ENCODE measurements at regions not wholly inside any gene's neighbourhood (a gene's known extent, or its start where the extent isn't known, plus 50 kb on each side); places are given as distances from the start of the nearest gene placed in this dataset.

DNA sequence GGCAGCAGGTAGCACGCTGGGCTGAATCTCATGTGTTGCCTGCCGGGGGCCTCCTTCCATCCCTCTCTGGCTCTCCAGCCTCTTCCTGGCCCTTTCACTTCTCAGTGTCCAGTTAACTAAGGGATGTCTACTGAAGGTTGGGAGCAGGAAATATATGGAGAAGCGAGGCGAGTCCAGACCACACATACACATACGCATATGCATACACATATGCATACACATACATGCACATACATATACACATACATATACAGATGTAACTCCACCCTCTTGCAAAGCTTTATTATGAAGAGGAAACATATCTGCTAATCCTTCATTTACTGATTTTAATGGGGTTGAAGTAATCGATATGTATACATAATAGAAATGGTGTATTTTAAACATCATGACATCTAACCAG is 636.1 kb upstream of the CCDC179 start:
- TF ChIP-seq, protein P1, sequence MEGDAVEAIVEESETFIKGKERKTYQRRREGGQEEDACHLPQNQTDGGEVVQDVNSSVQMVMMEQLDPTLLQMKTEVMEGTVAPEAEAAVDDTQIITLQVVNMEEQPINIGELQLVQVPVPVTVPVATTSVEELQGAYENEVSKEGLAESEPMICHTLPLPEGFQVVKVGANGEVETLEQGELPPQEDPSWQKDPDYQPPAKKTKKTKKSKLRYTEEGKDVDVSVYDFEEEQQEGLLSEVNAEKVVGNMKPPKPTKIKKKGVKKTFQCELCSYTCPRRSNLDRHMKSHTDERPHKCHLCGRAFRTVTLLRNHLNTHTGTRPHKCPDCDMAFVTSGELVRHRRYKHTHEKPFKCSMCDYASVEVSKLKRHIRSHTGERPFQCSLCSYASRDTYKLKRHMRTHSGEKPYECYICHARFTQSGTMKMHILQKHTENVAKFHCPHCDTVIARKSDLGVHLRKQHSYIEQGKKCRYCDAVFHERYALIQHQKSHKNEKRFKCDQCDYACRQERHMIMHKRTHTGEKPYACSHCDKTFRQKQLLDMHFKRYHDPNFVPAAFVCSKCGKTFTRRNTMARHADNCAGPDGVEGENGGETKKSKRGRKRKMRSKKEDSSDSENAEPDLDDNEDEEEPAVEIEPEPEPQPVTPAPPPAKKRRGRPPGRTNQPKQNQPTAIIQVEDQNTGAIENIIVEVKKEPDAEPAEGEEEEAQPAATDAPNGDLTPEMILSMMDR (IDR thresholded peaks at IDR 0.05; ENCODE audit: insufficient read depth, low read depth, low read length), result no peak
- TF ChIP-seq EZH2 (IDR thresholded peaks at IDR 0.05; ENCODE audit: insufficient read depth, low read length), result no peak
